Gastrocnemius medialis (tissue), 4 donors: ENCODE measurements at regions not wholly inside any gene's neighbourhood (a gene's known extent, or its start where the extent isn't known, plus 50 kb on each side); places are given as distances from the start of the nearest gene placed in this dataset.

Experiments used
- CTCF ChIP-seq, 5 experiments: fragments of 450-650 bp in 3 of 5; fragments of 200-600 bp in 2 of 5; sonication (generic) in 2 of 5; IDR thresholded peaks in 4 of 5; conservative IDR thresholded peaks in 1 of 5; 1 replicate in 4 of 5; 2 replicates in 1 of 5; pipeline ENCODE4 v1.5.1; 2016 to 2019; ENCODE audit warnings: antibody characterized with exemption in 5 of 5, mild to moderate bottlenecking in 3 of 5, moderate library complexity in 3 of 5
- POLR2A ChIP-seq, 2 donors: fragments of 450-650 bp; IDR thresholded peaks; one replicate each; pipeline ENCODE4 v1.6.1; 2017; ENCODE audit warnings: antibody characterized with exemption in 2 of 2, mild to moderate bottlenecking in 2 of 2, moderate library complexity in 2 of 2

GRCh38 chr3:113055201-113055600 lies 64.4 kb downstream of the GTPBP8 start:
- TF ChIP-seq CTCF (IDR thresholded peaks at IDR 0.05 in 4 of 5, conservative IDR thresholded peaks at IDR 0.05 in 1 of 5) (no peak), POLR2A (IDR thresholded peaks at IDR 0.05) (no peak)
